Kidney glomerular epithelial cell (primary cell): ENCODE measurements at regions not wholly inside any gene's neighbourhood (a gene's known extent, or its start where the extent isn't known, plus 50 kb on each side); places are given as distances from the start of the nearest gene placed in this dataset.
"Not testable (repeated sequence)": the region's sequence is repeated elsewhere in the genome, so short reads cannot be mapped to it uniquely, and the experiment has no call there.

Source experiments
- DNase-seq: peaks from one replicate; lab custom pipeline; 2025; lab: John Stamatoyannopoulos, UW

DNA sequence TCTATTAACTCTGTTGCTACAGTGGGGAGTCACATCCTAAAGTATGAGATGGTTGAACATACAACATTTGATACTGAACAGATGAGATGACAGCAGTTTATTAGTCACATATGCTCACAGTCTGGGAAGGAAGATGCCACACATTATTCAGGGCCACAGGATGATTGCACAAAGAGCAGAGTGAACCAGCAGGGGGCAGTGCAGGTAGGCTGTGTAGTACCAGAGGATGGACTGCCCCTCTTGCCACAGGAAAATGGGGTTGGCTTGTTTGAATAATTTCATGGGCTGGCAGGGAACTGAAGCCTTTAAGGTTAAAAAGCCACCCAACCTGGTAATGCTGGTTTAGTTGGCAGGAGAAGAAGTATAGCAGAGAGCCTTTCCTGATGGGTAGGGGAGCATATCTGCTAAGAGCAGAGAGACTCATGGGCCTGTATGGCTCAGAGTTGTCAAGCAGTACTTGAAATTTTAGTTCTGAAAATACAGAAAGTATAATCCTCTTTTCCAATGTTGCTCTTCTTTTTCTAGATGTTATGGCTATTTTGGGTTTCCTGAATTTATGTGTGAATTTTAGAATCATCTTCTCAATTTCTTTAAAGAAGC, 180.4 kb upstream of the B3GAT1 start:
- peak; percentile 52 for DNase-seq

DNA sequence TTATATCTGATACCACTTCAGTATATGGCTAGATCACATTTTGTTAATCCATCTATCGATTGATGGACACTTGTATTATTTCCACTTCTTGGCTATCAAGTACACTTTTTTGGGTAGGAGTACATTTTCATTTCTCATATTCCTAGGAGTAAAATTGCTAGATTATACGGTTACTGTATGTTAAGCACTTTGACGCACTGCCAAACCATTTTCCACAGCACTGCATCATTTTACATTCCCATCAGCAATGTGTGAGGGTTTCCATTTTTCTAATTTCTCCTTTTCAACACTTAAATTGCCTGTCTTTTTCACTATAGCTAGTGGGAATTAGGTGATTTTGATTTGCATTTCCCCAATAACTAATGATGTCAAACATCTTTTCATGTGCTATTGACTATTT, 179.3 kb upstream of the B3GAT1 start:
- DNase-seq, result no peak

DNA sequence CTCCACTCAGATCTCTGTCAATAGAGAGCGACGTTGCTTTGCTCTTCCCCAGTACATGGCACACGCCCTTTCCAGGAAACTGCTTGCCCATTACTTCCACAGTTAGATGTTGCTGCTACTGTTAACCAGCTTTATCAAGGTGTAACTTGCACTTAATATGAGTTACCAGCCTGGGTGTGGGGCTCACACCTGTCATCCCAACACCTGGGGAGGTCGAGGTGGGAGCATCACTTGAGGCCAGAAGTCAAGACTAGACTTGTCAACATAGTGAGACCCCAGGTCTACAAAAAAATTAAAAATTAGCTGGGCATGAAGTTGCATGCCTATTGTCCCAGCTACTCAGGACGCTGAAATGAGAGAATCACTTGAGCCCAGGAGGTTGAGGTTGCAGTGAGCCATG, 177.1 kb upstream of the B3GAT1 start:
- DNase-seq, result no peak

DNA sequence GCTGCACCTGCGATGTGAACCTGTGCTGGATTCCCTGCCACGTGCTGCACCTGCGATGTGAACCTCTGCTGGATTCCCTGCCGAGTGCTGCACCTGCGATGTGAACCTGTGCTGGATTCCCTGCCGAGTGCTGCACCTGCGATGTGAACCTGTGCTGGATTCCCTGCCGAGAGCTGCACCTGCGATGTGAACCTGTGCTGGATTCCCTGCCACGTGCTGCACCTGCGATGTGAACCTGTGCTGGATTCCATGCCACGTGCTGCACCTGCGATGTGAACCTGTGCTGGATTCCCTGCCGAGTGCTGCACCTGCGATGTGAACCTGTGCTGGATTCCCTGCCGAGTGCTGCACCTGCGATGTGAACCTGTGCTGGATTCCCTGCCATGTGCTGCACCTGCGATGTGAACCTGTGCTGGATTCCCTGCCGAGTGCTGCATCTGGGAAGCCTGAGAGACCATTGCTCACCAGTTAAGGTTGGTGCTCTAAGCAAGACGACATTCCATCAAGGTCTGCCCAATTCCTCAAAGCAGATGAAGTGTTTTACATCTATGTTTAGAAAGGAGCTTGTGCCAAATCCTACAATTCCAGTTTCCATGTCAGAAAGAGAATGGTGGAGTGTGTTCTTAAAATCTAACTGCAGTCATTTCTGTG, 176.5 kb upstream of the B3GAT1 start:
- DNase-seq, result not testable (repeated sequence)

DNA sequence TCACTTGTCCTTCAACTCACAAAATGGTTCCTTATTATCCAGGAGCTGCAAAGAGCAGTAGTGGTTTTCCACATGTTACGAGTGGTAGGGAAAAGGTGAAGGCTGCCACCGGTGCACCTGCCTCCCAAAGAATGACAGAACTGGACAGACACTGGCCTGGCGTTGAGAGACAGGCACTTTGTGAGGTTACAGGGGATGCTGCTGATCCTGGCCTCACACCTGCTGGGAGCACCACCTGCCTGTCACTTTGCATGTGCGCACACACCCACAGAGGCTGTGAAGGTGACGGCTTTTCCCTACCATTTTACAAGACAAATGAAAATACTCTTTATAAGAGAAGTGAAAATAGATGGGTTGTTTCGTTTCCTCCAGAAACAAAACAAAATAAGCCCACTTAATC, 175.3 kb upstream of the B3GAT1 start:
- no peak for DNase-seq

DNA sequence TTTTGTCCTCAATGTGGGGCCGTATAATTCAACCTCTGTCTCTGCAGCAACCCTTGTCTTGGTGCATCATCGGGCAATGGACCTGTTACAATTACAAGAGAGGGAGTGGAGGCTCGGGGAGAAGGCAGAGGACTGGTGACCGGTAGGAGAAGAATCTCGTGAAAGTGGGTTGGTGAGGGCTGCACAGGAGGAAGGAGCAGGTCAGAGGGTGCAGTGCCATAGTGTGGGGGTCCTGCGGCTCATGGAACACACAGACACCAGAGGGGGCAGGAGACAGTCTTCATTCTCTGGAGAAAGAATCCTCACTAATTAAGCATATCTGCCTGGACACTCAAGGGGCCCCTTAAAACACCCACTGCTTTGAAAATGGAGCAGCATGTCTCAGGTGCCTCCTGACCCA, 174.7 kb upstream of the B3GAT1 start:
- no peak for DNase-seq

DNA sequence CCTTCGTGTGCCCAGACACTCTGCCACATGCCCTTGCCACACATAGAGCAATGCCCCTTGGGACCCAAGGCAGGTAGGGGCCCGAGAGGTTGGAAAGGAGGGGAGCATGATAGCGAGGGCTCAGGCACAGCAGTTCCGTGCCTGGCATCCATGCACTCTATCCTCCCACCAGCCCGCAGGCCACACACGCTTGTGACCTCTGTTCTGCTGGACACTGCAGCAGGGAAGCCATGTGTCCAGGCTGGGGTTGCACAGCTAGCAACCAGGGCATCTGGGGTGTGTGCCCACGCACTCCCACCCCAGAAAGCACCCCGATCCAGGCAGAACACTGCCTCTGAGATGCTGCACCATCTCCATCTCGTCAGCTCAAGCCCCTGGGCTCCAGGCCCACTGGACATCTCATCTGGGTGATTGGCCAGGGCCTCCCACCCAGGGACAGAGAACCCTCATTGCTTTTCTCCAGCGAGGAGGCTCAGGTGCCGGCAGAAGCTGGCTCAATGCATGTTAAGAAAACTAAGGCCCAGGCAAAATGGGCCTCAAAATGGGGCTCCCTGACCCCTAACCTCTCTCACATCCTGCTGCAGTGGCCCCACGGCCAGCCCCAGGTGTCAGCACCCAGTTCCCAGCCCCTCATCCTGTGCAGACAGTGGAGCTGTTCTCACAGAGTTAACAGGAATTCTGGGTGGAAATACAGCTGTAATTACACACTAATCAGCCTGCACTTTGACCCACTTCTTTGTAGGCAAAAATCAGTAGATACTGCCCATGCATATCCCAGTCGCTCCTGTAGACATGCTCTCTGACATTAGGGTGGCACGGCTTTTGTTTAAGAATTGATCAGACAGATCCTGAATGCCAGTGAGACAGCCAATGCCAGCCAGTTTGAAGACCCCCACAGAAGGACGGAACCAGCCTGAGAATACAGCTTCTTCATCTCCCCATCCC, 173.9 kb upstream of the B3GAT1 start:
- DNase-seq, result no peak

DNA sequence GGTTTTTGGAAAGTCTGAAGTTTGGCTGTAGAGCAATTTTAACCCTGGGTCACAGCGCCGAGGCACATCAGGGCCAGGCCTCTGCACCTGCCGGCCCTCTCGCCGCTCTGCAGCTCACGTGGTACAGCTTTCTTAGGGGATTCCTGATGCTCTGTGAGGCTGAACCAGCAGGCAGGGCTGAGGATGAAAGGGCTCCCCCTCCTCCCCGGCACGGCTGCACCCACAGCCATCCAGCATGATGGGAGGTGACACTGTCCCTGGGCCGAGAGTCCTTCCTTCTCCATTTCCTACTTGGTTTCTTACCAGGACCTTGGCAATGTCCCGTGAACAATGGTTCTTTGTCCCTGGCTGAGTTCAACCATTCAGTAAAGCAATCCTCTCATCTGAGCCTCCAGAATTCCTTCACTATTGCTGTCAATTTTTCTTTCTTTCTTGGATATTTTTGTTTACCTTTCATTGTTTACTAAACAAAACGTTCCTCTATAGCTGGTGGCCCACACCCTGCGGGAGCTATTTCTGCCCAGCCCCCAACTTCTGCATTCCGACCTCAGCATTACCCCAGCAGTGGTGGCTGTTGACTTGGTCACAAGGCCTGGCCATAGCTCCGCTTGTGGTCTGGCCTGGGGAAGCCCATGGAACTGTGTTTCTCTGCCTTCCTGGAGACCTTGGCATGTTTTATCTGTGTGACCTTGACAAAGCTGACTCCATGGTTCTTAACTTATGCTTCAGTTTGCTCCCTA, 172.8 kb upstream of the B3GAT1 start:
- DNase-seq, result no peak

DNA sequence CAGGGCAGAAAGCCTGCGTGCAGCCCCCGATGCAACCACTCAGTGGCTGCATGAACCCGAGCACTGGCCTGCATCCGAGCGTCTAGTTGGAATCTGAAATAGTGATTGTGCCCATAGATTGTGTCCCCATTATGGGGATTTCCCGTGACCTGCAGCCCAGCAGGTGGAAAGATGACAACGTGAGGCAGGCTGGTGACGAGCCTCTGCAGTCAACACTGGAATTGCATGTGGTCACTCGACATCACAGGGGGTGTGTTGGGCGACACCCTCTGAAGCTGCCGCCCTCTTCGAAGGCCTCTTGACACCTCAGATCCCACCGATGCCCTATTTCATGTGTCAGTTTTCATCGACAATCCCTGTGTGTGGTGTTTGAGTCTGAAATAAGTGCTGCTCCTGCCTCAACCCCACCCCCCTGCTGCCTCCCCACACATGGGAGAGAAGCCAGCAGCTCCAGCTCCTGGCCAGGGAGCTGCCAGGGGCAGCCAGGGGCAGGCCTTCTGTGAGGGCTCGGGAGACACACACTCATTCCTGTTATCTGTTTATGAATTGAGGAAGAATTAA, 172.0 kb upstream of the B3GAT1 start:
- no peak for DNase-seq

DNA sequence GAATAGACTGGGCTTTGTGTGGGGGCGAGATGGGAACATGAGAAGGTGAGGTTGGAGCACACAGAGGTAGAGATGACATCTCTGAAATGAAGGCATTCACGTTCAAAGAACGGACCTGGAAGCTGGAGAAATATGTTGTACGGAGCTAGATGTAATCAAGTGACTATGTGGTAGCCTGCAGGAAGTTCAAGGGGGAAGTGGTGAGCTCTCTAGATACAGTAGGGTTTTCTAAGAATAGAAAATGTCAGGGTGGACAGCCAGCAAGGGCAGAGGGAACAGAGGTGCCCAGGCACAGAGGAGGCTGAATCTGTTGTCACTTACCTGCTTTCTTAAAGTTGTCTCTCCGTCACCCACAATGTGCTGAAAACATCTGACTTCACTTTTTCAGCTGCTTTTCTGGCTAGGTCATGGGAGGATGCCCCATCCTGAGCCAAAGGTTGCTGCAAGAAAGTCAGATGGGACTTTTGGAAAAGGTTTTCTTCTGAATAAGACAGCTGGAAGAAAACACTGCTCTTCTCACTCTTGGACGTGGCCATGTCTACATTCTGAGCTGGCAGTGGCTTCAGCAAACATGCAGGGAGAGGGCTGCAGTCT, 171.5 kb upstream of the B3GAT1 start:
- DNase-seq, result no peak

DNA sequence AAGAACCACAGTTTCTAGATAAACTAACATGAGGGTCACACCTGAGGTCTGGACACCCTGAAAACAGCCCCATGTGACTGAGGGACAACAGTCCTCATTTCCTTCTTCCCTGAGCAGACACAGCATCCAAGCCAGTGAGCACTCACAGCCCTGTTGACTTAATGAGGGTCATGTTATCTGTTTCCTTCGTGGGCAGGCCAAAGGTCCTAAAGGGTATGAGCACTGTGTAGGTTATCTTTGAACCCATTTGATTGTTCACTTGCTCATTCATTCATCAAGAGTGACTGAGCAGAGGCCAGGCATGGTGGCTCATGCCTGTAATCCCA, 170.7 kb upstream of the B3GAT1 start:
- no peak for DNase-seq

DNA sequence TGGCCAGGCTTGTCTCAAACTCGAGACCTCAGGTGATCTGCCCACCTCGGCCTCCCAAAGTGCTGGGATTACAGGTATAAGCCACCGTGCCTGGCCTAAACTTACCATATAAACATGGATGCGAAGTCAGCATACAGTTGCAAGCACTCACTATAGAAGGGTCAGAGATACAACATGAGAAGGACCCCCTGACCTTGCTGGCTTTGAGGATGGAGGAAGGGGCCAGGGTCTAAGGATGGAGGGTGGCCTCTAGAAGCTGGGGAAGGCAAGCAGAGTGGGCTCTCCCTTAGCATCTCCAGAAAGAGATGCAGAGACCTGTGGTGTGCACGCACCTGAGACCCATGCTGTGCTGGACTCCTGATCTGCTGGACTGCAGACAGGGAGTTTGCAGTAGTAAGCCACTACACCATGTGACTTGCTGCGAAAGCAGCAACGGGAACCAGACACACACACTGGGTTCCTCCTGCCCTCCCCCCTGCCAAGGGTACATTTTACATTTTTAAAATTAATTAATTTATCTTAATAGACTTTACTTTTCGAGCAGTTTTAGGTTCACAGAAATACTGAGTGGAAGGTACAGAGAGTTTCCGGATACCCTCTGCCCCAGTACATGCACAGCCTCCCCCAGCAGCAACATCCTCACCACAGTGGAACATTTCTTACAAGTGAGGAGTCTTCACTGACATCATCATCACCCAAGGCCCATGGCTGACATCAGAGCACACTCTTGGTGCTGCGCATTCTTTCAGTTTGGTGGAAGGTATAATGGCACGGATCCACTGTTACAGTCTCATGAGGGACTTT, 170.1 kb upstream of the B3GAT1 start:
- no peak for DNase-seq

DNA sequence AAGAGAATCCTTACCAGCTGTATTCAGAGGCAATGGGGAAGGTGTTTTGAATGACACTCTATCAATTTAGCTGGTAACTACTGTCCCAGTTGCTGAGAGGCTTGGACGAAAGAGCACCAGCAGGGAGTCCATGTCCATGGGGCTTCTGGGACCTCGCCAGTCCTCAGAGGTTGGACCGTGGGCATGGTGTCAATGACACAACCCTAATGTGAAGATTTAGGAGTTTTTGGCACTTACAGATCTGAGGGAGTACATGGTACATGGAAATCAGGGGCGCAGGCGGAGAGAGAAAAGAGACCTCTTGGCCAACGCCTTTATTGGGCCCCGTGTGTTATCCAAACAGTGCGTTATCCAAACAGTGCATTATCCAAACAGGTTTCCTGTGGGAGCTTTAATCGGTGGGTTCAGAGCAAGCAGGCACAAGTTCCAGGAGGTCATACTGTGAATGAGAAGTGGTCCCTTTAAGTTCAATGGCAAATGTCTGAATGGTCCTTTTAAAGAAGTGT, 169.1 kb upstream of the B3GAT1 start:
- no peak for DNase-seq

DNA sequence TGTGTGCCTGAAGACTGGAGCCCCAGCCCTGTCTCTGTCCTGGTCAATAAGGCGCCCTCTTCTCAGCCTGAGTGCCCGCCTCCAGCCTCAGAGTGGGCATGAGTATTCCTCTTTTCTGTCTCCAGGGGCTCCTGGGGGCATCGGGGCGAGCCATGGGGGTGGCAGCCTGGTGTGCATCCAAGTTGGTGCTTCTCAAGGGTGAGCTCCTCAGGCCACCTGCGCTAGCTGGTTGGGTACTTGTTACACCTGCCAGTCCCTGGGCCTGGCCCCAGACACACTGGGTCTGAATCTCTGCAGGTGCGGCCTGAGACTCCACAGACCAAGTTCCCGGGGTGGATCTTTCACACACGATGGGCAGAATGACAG, 168.6 kb upstream of the B3GAT1 start:
- no peak for DNase-seq

DNA sequence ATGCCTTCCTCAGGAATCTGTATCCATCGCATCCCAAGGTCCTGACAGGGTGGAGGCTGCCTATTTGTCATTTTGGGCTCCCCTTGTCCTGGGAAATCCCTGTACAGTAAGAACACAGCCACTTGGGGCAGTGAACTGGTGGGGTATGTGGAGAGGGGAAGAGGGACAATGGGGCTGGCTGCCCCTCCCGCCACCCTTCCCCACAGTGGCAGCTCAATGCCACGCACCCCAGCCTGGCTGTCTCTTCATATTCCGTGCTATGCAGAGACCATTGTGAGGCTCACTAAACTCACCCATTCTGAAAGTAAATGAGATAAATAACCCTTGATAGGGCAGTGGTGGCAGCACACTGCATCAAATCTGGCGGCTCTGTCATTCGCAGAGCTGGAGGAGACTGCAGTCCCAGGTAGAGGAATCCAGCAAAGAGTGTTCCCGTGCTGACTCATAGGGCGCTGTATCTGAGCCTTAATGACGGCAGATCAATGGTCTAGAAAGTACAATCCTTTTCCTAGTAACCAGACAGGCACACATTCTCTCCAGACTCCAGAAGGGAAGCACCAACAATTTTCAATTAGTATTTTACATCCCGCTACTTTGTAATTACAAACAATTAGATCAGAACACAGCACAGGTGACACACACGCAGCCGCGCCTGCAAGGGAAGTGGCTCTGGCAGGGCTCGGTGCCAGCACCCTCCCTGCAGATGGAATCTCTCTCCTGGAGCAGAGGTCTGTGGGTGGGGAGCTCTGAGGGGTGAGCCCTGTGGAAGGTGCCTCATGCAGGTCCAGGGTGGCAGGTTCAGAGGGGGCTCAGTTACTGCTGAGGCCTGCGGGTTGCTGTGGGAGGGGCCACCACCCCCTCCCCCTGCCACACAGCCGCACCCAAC, 167.9 kb upstream of the B3GAT1 start:
- DNase-seq, result no peak

DNA sequence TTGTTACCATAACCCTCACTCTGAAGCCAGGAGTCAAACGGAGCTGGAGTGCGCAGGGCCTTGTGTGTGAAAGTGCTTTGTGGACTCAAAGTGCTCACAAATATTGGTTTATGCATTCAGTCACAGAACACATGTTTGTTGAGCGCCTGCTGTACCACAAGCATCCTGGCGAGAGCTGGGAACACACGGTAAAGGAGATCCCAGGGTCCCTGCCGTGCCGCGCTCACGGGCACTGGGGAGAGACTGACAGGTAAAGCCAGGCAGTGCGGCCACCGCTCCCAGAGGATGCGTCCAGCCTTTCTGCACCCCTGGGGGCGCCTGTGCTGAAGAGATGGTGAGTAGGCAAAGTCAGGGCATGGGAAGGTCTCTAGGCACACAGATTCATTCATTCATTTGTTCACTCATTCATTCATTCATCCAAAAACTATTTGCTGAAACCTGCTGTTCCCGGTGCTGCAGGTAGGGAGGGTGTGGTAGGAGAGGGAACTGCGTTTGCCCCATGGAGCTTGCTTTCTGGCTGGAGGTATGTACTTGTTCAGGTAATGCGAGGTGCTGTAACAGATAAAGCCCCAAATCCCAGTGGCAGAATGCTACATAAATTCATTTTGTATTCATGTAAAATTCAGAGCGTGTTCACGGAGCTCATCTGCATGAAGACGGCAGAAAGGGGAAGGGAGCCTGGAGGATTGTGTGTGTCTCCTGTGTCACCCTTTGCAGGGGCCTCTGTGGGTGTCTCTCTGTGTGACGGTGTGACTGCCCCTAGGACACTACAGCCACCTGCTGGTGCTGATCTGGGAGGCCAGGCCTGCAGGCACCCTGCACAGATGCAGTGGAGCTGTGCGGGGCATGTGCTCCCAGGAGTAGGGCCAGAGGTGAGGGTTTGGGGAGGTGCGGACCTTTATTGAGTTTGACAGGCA, 167.0 kb upstream of the B3GAT1 start:
- DNase-seq, result no peak

DNA sequence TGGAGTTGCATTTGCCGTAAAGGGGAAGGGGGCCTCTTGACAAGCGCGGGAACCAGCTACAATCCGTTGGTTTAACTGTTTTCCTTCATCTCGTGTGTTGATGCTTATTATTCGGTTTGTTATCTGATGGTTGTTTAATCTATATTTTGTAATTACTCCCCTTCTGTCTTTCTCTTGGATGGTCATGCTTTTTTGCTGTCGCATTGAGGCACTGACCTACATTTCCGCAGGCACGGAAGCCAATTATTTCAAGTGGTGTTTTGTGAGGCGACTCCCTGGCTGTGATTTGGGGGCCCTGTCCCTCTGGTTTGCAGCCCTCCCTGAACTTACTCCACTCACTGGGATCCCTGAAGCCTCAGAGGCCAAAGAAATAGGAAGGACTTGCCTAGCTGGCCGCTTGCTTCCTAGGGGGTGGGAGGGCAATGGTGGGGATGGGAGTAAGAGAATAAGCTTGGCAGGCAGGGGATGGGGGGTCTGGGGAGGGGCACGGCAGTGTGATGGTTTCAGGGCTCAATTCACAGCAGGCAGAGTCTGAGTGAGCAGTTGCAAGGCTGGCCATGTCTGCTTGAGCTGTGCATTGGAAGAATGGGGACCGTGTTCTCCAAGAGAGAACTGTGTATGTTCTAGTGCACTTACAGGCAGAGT, 165.8 kb upstream of the B3GAT1 start:
- no peak for DNase-seq

DNA sequence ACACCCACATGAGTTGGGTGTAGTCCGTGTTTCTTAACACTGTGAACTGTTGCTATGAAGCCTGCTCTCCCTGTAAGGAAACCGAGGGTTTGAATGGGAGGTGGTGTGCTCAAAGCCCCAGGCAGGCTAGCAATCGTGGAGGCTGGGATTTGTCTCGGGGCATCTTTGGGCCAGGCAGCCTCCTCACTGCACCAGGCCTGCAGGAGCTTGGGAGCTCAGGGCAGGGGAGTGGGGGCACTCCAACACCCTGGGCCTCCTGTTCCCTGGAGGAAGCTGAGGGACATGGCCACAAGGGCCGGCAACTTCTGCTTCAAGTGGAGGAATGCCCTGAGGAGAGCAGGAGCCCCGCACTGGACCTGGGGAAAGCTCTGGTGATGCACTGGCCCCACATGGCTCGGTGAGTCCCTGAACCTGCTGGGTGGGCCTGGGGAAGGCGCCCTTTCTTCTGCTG, 164.7 kb upstream of the B3GAT1 start:
- no peak for DNase-seq
